Loucy (cell line): ENCODE measurements at regions not wholly inside any gene's neighbourhood (a gene's known extent, or its start where the extent isn't known, plus 50 kb on each side); places are given as distances from the start of the nearest gene placed in this dataset.

ENCODE experiments used
- H2AFZ ChIP-seq: fragments of 200-600 bp; sonication (generic); 2 replicates; pipeline ENCODE4 v1.6.0; 2016; ENCODE audit warnings: antibody characterized with exemption, mild to moderate bottlenecking, low read length, moderate library complexity
- H3F3A ChIP-seq: fragments of 200-600 bp; 2 replicates; pipeline ENCODE4 v1.6.0; 2016; ENCODE audit warnings: antibody characterized with exemption, low read depth, mild to moderate bottlenecking
- H3K27me3 ChIP-seq: fragments of 200-600 bp; sonication (generic); 2 replicates; pipeline ENCODE4 v1.6.1; 2014; ENCODE audit warnings: low read length, mild to moderate bottlenecking; ENCODE audit not compliant: insufficient read depth, poor library complexity, severe bottlenecking
- H3K36me3 ChIP-seq: fragments of 200-600 bp; sonication (generic); 2 replicates; pipeline ENCODE4 v1.6.1; 2016; ENCODE audit warnings: low read length; ENCODE audit not compliant: insufficient read depth
- H3K4me1 ChIP-seq: fragments of 200-600 bp; sonication (generic); 2 replicates; pipeline ENCODE4 v1.5.1; 2014; ENCODE audit warnings: low read length, mild to moderate bottlenecking; ENCODE audit not compliant: insufficient read depth, poor library complexity, severe bottlenecking
- H3K4me2 ChIP-seq: fragments of 200-600 bp; sonication (generic); 2 replicates; pipeline ENCODE4 v1.6.0; 2014; ENCODE audit warnings: antibody characterized with exemption, low read length, low read depth, mild to moderate bottlenecking; ENCODE audit not compliant: poor library complexity, severe bottlenecking
- H3K4me3 ChIP-seq: fragments of 200-600 bp; sonication (generic); 2 replicates; pipeline ENCODE4 v1.5.1; 2014; ENCODE audit warnings: low read length, mild to moderate bottlenecking, mixed read lengths; ENCODE audit not compliant: poor library complexity, severe bottlenecking
- H3K79me2 ChIP-seq: fragments of 200-600 bp; sonication (generic); 2 replicates; pipeline ENCODE4 v1.6.1; 2014; ENCODE audit warnings: low read length; ENCODE audit not compliant: insufficient read depth
- H3K9ac ChIP-seq: fragments of 200-600 bp; sonication (generic); 2 replicates; pipeline ENCODE4 v1.6.0; 2014; ENCODE audit warnings: mild to moderate bottlenecking, low read depth, low read length, moderate library complexity; ENCODE audit not compliant: poor library complexity, severe bottlenecking
- H3K9me2 ChIP-seq: fragments of 200-600 bp; sonication (generic); replicated peaks from 2 replicates; pipeline ENCODE4 v1.6.1; 2016; ENCODE audit warnings: low read depth, low read length, mixed read lengths
- H3K9me3 ChIP-seq: fragments of 200-600 bp; sonication (generic); 2 replicates; pipeline ENCODE4 v1.6.1; 2014; ENCODE audit warnings: mild to moderate bottlenecking, antibody characterized with exemption, low read length, low read depth; ENCODE audit not compliant: insufficient read depth
- H4K20me1 ChIP-seq: fragments of 200-600 bp; sonication (generic); 2 replicates; pipeline ENCODE4 v1.6.0; 2014; ENCODE audit warnings: antibody characterized with exemption, low read length, mild to moderate bottlenecking; ENCODE audit not compliant: insufficient read depth, poor library complexity, severe bottlenecking
- CTCF ChIP-seq: fragments of 200-600 bp; sonication (generic); conservative IDR thresholded peaks from 2 replicates; pipeline ENCODE4 v1.5.1; 2014; ENCODE audit warnings: mild to moderate bottlenecking, antibody characterized with exemption, low read length
- EZH2phosphoT487 ChIP-seq: fragments of 200-600 bp; IDR thresholded peaks from 2 replicates; pipeline ENCODE4 v1.6.1; 2018; ENCODE audit warnings: antibody characterized with exemption, mild to moderate bottlenecking, moderate library complexity, borderline replicate concordance

- Histone ChIP-seq H3K4me3 (no peak overlapping the region), H3K9me2 (no peaks in the 10 kb centered on the region), H3K36me3 (no peaks in the 10 kb centered on the region), H3K4me1 (no peaks in the 10 kb centered on the region), H4K20me1 (no peaks in the 10 kb centered on the region), H3K4me2 (no peak overlapping the region), H3K9me3 (no peaks in the 10 kb centered on the region), H2AFZ (no peak overlapping the region), H3K79me2 (no peaks in the 10 kb centered on the region), H3K27me3 (no peaks in the 10 kb centered on the region), H3F3A (no peaks in the 10 kb centered on the region), H3K9ac (no peak overlapping the region)
- TF ChIP-seq EZH2phosphoT487 = no peak
- no peak for TF ChIP-seq CTCF
Measured at GRCh38 chr4:184902550-184902949, 76.8 kb upstream of the ACSL1 start.

- Histone ChIP-seq H3F3A (no peaks in the 10 kb centered on the region), H3K4me2 (no peak overlapping the region), H2AFZ (no peak overlapping the region), H3K9me2 (no peaks in the 10 kb centered on the region), H3K27me3 (no peaks in the 10 kb centered on the region), H3K4me1 (no peaks in the 10 kb centered on the region), H3K9me3 (no peaks in the 10 kb centered on the region), H3K9ac (no peak overlapping the region), H3K4me3 (no peak overlapping the region), H3K79me2 (no peaks in the 10 kb centered on the region), H4K20me1 (no peaks in the 10 kb centered on the region), H3K36me3 (no peaks in the 10 kb centered on the region)
- TF ChIP-seq EZH2phosphoT487 (no peak), CTCF (no peak)
Measured at GRCh38 chr4:184906480-184907097, 80.8 kb upstream of the ACSL1 start.

- H3K79me2 ChIP-seq = no peaks in the 10 kb centered on the region
- TF ChIP-seq EZH2phosphoT487 (no peak), CTCF (peak; percentile 23; the same call in 1 of the 2 replicates)
- H3K27me3 ChIP-seq = no peaks in the 10 kb centered on the region
- H3K4me3 ChIP-seq = no peak overlapping the region
- H3K4me2 ChIP-seq = no peak overlapping the region
- peaks cover 2% of the 10 kb centered on the region; the same call in 1 of the 2 replicates for H3K9me3 ChIP-seq
- H3K9me2 ChIP-seq = no peaks in the 10 kb centered on the region
- H3K9ac ChIP-seq = no peak overlapping the region
- no peak overlapping the region for H2AFZ ChIP-seq
- no peaks in the 10 kb centered on the region for H4K20me1 ChIP-seq
- H3F3A ChIP-seq = no peaks in the 10 kb centered on the region
- no peaks in the 10 kb centered on the region for H3K36me3 ChIP-seq
- H3K4me1 ChIP-seq = no peaks in the 10 kb centered on the region
Measured at GRCh38 chr4:184907216-184907615, 81.4 kb upstream of the ACSL1 start.
